GM12878 (cell line): ENCODE measurements at regions not wholly inside any gene's neighbourhood (a gene's known extent, or its start where the extent isn't known, plus 50 kb on each side); places are given as distances from the start of the nearest gene placed in this dataset.

Experiments used
- EP300 ChIP-seq, 2 experiments: fragments of 150-350 bp in 1 of 2; IDR thresholded peaks; 2 replicates each; pipeline ENCODE4 v1.6.1; 2011 to 2012; ENCODE audit warnings: low read depth in 2 of 2, low read length in 2 of 2, borderline replicate concordance in 1 of 2, improper control_type of control experiment in 1 of 2, inconsistent platforms in 1 of 2; ENCODE audit not compliant: control insufficient read depth in 1 of 2
- FOXK2 ChIP-seq: fragments of 450-650 bp; IDR thresholded peaks from 2 replicates; pipeline ENCODE4 v1.6.1; 2017; ENCODE audit warnings: mild to moderate bottlenecking, moderate library complexity
- IRF3 ChIP-seq: fragments of 450-650 bp; IDR thresholded peaks from 2 replicates; pipeline ENCODE4 v1.6.1; 2014; ENCODE audit warnings: mild to moderate bottlenecking
- KAT2A ChIP-seq: conservative IDR thresholded peaks from 2 replicates; pipeline ENCODE4 v1.6.1; 2011; ENCODE audit warnings: low read depth, low read length; ENCODE audit not compliant: control insufficient read depth
- KDM1A ChIP-seq: fragments of 200-600 bp; sonication (generic); IDR thresholded peaks from 2 replicates; pipeline ENCODE4 v1.6.1; 2016; ENCODE audit warnings: borderline replicate concordance
- POLR2A ChIP-seq: IDR thresholded peaks from 2 replicates; pipeline ENCODE4 v1.6.1; 2011; ENCODE audit warnings: low read depth, mild to moderate bottlenecking, low read length
- RELA ChIP-seq: fragments of 450-650 bp; IDR thresholded peaks from 2 replicates; pipeline ENCODE4 v1.8.0; 2014; ENCODE audit warnings: borderline replicate concordance; ENCODE audit not compliant: partially characterized antibody
- TF ChIP-seq, protein P1 (sequence below), 3 experiments: IDR thresholded peaks in 2 of 3; conservative IDR thresholded peaks in 1 of 3; 2 replicates each; pipeline ENCODE4 v1.5.1; 2011; ENCODE audit warnings: low read depth in 3 of 3, low read length in 3 of 3, mild to moderate bottlenecking in 3 of 3, control low read depth in 2 of 3, moderate library complexity in 2 of 3, inconsistent platforms in 1 of 3, mixed read lengths in 1 of 3; ENCODE audit not compliant: control insufficient read depth in 2 of 3, insufficient read depth in 1 of 3; ENCODE audit errors: extremely low read depth in 1 of 3

DNA sequence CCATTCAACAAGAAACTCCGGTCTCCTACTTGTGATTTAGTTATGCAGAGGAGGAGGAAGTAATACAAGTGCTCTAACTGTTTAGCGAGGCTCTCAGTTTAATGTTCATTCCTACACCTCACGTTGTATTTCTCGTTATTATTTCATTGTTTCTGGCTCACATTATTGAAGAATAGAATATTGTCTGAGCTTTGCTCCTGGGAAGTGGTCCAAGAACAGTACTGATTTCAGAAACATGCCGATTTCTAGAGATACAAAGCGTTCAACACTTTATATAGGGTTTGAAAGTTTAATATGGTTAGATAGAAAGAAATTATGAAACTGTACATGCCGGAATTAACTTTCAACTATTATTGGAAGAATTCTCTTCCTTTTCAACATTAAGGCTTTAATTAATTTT, 1145.5 kb downstream of the TBL1XR1 start:
- TF ChIP-seq EP300 (IDR thresholded peaks at IDR 0.05; ENCODE audit: borderline replicate concordance in 1 of 2, control insufficient read depth in 1 of 2, low read depth in 2 of 2, low read length in 2 of 2), result no peak
- TF ChIP-seq, protein P1, sequence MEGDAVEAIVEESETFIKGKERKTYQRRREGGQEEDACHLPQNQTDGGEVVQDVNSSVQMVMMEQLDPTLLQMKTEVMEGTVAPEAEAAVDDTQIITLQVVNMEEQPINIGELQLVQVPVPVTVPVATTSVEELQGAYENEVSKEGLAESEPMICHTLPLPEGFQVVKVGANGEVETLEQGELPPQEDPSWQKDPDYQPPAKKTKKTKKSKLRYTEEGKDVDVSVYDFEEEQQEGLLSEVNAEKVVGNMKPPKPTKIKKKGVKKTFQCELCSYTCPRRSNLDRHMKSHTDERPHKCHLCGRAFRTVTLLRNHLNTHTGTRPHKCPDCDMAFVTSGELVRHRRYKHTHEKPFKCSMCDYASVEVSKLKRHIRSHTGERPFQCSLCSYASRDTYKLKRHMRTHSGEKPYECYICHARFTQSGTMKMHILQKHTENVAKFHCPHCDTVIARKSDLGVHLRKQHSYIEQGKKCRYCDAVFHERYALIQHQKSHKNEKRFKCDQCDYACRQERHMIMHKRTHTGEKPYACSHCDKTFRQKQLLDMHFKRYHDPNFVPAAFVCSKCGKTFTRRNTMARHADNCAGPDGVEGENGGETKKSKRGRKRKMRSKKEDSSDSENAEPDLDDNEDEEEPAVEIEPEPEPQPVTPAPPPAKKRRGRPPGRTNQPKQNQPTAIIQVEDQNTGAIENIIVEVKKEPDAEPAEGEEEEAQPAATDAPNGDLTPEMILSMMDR (IDR thresholded peaks at IDR 0.05 in 2 of 3, conservative IDR thresholded peaks at IDR 0.05 in 1 of 3; ENCODE audit: control insufficient read depth in 2 of 3, extremely low read depth in 1 of 3, insufficient read depth in 1 of 3, low read depth in 3 of 3, low read length in 3 of 3), result no peak
- TF ChIP-seq IRF3, result no peak
- no peak for TF ChIP-seq POLR2A
- no peak for TF ChIP-seq KAT2A
- TF ChIP-seq FOXK2, result no peak
- TF ChIP-seq KDM1A, result no peak
- TF ChIP-seq RELA, result no peak
